NCI-H82 (cell line): ENCODE measurements at regions not wholly inside any gene's neighbourhood (a gene's known extent, or its start where the extent isn't known, plus 50 kb on each side); places are given as distances from the start of the nearest gene placed in this dataset.

Experiments
- DNase-seq: peaks from one replicate; lab custom pipeline; 2025; lab: John Stamatoyannopoulos, UW

- no peak for DNase-seq
Observed at GRCh38 chr4:19783667-19784223, 468.0 kb upstream of the SLIT2 start.

- DNase-seq = no peak
Observed at GRCh38 chr4:19780871-19781270, 470.8 kb upstream of the SLIT2 start.

DNA sequence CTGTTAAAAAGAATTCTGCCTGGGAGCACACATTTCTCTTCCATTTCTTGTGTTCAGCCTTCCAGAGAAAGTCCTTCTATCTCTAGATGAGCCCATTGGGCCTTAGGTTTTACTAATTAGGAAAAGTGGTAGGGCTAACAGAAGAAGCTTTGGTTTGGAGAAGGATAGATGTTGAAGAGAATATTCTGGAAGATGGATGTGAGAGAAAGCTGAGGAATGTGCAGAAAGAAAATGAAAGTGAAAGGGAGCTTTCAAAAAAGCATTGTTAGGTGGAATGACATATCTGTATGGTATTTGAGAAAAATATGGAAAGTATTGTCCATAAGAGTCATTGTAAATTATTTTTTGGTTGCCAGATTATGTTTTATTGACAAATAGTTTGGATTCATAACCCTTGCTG lies 474.8 kb upstream of the SLIT2 start:
- DNase-seq = no peak

DNA sequence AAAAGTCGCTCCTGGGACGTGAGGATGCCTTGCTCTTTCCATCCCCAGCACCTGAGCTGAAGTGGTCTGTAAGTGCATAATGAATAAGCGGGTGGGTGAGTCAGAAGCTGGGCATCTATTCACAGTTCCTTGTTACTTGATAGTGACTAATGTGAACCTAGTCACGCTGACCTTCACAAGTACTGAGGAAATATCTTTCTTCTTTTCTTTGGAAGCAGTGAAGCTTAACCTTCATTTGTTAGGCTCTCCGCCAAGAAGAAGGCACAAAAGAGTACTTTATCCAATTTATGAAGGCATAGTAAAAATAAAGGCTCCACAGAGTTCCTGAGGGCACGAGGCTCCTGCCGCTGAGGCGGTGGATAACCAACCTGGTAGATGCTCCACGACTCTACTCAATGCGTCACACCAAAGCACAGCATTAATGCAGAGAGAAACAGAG lies 475.7 kb upstream of the SLIT2 start:
- no peak for DNase-seq

- no peak for DNase-seq
Observed at GRCh38 chr4:19774690-19775256, 476.9 kb upstream of the SLIT2 start.

GRCh38 chr4:19772581-19772980 lies 479.1 kb upstream of the SLIT2 start:
- DNase-seq = no peak

DNA sequence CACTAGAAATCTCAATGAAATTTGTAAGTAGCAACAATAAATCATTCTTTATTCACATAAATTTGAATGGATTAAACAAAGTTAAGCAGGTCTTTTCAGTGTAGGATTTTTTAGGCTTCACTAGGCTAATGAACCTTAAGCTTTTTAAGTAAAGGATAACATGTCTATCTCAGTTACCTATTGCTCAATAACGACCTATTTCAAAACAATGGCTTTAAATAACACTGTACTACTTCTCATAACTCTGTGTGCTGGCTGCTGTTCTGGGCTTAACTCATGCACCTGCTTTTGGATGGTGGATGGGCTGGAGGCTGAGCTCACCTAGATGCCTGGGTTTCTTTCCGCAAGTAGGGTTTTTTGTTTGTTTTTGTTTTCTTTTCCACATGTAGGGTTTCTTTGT lies 495.0 kb upstream of the SLIT2 start:
- no peak for DNase-seq

- no peak for DNase-seq
Observed at GRCh38 chr4:19752599-19752998, 499.1 kb upstream of the SLIT2 start.

DNA sequence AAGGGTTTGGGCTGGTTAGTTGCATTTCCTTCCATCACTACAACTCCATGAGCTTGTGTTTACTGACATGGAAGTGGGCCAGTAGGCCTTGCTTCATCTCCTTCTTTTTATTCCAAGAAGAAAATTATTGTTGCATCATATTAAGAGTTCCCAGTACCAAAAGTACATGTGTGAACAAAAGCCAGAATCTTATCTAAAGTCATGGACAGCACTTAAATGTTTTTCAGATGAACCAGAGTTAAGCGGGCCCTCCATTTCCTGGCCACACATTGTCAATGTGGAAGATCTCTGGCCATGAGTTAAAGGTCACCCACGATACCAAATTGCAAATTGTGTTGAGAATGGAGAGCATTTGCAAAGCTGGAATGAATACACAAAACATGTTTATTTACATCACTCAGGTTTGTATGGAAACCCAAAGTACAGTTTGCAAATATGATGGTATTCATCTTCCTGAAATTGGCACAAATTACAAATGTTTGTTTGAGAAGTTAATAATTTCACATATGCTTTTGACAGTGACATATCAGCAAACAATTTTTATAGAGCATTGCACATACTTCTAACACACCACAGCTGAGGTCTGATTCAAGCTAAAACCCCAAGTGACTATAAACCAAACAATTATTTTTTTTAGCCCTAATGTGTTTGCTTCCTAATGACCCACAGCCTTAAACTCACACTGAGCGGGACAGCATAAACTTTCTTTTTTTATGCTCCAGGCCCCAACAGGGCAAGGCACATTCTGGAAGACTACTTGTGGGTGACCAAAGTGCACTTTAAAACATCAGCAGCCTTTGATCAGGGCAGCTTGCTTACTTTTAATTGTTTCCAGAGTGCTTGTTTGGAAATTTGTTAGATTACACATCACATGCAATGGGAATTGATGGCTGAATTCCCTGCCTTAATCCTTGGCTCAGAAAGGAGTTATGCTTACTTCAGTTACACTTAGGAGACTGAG lies 502.9 kb upstream of the SLIT2 start:
- no peak for DNase-seq

DNA sequence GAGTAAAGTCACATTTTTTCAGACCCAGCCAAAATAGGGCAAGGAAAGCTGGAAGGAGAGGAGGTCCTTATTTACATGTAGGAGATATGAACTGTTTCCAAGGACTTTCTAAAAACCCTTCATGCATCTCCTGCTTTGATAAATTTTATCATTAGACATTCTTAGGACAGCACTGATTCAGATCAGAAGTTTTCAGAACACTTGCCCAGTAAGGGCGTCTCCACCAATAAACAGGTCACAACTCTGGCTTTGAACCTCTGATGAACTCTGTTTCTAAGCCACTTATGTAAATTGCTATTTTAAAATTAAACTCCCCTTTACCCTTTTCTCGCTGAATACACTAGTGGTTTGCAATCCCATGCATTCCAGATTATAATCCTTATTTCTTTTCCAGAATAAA lies 505.3 kb upstream of the SLIT2 start:
- no peak for DNase-seq

- no peak for DNase-seq
Observed at GRCh38 chr4:19743115-19743638, 508.5 kb upstream of the SLIT2 start.

DNA sequence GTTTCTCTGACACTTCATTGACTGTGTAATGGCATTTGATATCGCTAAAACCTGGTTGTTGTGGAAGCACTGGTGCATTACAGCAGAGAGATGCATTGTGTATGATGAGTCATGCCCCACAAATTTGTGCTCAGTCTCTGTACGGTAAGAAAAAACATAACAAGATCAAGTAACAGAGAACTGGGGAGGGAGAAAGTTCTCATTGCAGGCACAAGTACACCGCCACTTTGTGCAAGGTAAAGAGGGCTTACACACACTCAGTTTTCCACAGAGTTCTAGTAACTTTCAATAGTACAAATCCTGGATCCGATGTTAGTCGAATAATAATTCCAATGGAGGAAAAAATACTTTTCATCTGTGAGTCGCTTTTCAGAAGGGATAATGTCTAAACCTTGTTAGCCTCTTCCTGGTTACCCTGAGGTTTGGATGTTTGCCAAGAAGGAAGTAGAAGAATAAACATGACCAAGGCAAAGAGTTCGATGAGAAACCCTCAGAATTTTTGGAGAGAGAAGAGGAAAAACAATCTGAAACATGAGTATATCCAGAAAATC lies 512.5 kb upstream of the SLIT2 start:
- DNase-seq = peak; percentile 12

- no peak for DNase-seq
Observed at GRCh38 chr4:19736968-19737756, 514.5 kb upstream of the SLIT2 start.

DNA sequence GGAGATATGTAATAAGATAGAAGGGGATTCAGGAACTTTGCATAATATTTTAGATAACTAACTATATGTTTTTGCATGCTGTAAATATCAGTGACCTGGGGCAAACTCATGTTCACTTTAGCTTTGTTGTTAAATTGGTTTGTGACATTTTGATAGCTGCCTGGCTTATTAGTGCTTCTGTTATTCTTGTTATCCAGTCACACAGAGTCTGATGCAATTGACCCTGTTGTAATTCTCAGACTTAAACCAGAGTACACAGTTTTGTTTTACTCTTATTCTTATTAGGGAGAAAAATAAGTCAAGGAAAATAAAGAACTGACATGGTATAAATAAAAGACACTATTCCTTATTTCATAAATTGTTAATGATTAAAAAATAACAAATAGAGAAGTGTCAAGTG lies 516.7 kb upstream of the SLIT2 start:
- no peak for DNase-seq

DNA sequence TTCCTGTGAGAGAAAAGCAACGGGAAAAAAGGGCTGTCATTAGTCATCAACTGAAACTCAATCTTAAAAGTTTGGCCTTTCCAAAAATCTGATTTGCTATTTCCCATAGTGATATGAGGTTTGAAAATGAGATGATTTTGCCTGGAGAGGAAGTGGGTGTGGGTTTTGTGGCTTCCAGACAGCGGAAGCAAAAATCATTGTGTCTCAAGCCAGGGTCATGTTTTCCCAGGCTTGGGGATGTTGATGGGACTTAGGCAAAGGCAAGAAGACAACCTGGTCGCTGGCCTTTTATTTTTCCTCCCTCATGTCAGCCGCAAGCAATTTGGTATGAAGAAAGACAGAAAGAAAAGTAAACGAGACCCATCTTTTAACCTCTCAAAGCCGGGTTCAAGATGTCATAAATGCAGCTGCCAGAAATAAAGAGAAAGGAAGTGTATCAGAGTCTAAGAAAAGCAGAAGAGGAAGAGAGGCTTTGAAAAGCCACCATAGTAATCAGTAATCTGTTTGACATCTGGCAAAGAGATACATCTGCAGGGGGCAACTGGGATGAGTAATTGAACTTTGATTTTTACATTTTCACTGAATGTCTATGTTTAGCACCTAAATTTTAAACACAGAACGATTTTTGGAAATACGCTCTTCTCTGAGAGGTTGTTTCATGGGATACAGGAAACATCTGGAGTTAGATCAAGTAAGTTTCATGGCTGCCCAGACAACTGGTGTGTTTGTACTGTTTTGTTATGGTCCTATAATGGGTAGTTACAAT lies 521.6 kb upstream of the SLIT2 start:
- DNase-seq = no peak

DNA sequence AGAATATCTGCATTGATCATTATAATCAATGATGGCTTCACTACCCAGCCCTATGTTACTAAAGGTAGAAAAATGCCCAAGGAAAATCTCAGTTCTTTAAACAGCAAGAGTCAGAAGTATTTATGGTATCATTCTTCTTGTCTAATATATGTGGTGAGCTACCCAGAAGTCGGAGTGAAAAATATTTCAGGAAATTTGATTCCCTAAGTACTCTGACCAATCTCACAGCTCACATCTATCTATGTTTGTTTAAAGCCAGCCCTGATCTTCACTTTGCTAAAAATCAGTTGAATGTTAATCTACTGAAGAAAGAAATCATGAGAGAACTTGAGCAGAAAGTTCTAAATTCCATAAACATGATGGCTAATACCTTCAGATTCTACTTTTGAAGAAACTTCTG lies 522.9 kb upstream of the SLIT2 start:
- DNase-seq = no peak

DNA sequence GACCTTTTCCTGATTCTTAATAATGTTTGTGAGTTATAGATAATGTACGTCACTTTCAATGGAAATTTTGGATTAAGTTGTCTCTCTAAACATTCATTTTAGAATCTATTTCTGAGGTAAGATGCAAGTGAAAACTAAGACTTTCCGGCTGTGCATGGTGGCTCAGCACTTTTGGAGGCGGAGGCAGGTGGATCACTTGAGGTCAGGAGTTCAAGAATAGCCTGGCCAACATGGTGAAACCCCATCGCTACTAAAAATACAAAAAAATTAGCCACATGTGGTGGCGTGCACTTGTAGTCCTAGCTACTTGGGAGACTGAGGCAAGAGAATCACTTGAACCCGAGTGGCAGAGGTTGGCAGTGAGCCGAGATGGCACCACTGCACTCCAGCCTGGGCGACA lies 524.6 kb upstream of the SLIT2 start:
- DNase-seq = no peak

- DNase-seq = no peak
Observed at GRCh38 chr4:19725130-19725529, 526.6 kb upstream of the SLIT2 start.

DNA sequence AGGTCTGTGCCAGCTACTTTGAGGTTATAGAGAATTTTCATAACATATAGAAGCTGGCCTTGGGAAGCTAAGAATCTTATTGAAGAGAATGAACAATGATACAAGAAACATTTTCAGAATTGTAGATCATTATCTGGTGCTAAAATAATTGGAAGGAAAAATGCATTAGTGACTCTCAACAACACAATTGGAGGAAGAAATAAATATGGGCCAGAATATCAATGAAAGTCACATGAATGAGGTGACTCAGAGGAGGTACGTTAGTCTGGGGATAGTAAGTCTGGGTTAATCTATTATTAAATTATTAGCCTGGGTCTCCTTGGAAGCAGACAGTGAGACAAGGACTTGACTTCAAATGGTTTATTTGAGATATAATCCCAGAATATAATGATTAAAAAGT lies 529.3 kb upstream of the SLIT2 start:
- DNase-seq = no peak

DNA sequence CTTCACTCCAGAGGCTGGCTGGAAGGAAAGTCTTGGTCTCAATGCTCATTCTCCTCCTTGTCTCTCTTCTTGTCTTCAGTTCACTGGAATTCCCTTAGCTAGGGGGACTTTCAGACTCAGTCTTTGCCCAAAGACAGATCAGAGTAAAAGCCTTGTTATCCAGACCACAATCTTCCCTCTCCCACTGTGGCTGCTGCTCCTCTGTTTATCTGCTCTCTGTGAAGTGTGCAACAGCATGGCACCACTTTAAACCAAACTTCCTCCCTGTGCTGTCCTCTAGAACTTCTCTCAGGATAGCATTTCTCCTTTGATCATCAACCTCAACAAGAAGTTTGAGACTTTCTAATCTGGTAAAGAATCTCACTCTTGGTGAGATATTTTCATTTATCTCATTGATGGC lies 530.1 kb upstream of the SLIT2 start:
- DNase-seq = no peak

DNA sequence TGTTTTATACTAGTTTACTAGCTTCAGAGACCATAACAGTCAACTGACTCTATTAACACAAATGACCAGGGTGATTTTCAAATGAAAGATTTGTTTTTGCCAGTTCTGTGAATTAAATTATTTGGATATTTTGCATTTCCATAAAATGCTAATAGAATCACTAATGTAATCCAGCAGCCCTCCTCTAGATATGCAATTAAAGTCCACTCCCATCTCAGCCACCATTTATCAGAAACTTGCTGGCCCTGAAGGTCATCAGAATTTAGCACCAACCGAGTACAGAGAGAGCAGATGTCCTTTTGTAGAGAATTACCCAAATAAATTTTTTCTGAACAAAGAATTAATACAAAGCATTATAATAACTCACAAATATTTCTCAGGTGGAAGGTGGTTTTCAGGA lies 531.1 kb upstream of the SLIT2 start:
- DNase-seq = no peak
